GM21528 (cell line): ENCODE measurements at regions not wholly inside any gene's neighbourhood (a gene's known extent, or its start where the extent isn't known, plus 50 kb on each side); places are given as distances from the start of the nearest gene placed in this dataset.
"Not testable (repeated sequence)": the region's sequence is repeated elsewhere in the genome, so short reads cannot be mapped to it uniquely, and the experiment has no call there.

Source experiments
- ATAC-seq: cut with Tn5 transposase; IDR thresholded peaks from one replicate; pipeline ENCODE4 v1.9.1; 2021; ENCODE audit warnings: mild to moderate bottlenecking, moderate library complexity; ENCODE audit not compliant: unreplicated experiment, low FRiP score

DNA sequence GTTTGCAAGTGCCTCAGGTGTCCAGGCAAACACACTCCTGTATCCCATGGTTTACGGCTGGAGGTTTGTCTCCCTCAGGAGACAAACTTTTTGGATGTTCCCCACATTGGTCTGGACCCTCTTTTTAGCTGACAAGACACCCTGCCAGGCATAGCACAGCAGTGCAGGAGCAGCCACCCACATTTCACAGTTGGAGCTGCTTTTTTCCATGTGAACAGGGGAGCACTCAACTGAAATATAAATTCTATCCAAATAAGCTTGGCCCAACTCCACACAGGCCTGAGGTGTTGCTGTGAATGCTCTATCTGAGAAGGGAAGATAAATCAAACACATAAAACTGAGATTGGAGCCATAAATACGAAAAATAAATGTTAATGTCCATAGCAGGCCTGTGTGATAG is 501.3 kb upstream of the IL12A start:
- no peak for ATAC-seq

DNA sequence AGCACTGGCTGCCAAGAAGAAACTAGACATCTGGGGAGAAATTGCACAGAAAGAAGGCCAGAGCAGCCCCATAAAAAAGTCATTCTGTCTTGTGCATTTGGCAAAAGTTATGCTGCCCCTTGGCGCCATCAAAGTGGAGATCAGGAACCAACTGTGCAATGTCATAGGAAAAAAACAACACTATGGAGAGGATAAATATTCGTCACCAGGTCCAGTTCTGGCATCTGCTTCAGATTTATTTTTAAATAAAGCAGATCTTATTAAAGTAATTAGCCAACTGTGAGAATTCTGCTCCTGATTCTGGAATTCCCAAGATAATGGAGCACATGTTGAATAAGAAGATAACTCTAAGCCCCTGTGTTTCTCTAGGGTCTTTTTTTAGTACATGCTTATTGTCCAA is 500.0 kb upstream of the IL12A start:
- no peak for ATAC-seq

DNA sequence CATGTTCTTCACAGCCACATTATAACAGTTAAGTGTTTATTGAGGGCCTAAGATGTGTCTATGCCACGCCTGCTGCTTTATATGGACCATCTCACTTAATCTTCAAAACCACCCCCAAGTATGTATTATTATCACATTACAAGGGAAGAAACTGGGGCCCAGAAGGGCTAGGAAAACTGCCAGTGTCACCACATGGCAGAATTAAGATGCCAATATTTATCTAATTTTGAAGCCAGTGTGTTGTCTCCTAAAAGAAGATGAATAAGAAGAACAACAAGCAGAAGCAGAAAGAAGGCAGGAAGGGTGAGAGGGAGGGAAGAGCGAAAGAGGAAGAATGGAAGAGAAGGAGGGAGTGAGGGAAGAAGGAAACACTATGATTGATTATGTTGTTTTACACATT is 491.3 kb upstream of the IL12A start:
- ATAC-seq, result no peak

DNA sequence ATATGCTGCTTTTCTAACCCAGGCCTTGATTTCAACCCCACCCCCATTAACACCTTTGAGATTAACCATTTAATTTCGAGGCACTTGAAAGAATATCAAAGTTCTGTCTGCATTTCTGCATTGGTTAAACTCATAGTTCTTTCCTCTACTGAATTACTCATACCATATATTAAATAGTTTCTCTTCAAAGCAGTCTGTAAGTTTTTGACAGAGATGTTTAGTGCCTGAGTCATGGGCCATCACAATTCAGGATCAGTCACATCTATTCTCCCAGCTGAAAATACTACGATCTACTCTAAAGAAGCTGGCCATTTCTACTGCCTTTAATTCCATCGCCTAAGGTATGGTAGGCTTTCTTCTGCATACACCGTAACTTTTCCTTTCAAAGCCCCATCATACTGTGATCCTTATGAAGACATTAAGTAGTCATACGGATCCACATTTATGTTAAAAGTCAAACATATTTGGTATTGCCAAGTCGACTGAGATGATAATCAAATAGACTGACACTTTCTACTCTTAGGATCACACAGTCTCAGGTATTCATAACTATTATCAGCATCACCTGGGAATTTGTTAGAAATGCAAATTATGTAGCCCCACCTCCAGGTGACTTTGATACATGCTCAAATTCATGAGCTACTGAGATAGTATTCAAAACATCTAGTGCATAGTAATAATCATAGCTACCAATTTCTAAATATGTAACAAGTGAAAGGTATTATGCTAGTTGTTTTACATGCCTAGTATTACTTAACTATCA is 489.4 kb upstream of the IL12A start:
- ATAC-seq, result no peak

DNA sequence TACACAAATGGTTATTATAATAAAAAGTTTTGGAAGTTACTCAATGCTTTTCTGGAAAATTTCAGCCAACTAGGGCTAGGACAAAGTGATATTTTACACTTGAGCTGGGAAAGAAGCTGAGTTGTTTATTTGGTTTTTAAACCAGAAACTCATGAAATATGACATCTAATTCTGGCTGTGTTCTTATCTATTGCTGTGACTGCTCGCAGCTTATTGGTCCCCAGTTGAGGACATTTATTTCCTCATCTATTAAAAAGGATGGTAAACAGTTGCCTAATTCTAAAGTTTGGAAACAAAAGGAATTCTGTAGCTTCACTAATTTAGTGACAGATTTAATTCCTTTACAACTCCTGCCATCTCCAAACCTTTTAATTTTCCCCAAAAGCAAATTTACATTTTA is 487.6 kb upstream of the IL12A start:
- no peak for ATAC-seq

DNA sequence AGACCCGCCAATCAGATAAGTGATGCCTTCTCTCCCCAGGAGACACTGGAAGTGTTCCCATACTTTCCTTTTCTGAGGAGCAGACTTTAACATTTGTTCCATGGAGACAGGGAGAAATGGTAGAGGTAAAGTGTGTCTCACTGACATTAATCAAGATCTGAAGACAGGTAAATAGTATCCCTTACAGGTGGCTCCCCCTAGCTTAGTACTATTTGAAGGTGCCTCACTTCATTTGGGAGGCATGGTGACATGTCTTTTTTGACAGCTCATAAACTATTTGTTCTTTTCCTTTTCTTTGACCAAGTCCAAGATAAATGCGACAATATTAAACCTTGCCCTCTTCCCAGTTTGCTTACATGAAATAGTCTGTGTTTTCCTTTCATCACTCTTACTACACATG is 485.6 kb upstream of the IL12A start:
- ATAC-seq, result no peak

DNA sequence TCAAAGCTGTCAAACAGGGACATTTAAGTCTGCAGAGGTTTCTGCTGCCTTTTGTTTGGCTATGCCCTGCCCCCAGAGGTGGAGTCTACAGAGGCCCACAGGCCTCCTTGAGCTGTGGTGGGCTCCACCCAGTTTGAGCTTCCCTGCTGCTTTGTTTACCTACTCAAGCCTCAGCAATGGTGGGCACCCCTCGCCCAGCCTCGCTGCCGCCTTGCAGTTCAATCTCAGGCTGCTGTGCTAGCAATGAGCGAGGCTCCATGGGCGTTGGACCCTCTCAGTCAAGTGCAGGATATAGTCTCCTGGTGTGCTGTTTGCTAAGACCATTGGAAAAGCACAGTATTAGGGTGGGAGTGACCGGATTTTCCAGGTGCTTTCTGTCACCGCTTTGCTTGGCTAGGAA is 477.6 kb upstream of the IL12A start:
- ATAC-seq, result not testable (repeated sequence)

DNA sequence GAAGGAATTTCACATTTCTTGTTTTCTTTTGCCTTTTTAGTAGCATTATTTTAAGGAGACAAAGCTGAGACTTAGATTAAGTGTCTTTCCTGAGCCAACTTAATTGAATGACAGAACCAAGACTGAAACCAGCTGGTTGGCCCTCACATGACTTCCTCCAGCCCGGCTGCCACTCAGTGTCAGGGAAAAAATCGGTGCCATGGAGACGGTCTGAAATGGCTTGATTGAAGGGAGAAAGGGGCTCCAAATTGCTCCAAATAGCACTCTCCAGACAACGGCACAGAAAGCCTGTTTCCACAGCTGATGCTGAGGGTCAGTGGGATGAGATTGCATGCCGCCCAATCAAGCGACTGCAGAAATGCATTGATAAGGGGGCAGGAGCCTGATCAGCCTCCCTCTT is 475.2 kb upstream of the IL12A start:
- ATAC-seq, result no peak

DNA sequence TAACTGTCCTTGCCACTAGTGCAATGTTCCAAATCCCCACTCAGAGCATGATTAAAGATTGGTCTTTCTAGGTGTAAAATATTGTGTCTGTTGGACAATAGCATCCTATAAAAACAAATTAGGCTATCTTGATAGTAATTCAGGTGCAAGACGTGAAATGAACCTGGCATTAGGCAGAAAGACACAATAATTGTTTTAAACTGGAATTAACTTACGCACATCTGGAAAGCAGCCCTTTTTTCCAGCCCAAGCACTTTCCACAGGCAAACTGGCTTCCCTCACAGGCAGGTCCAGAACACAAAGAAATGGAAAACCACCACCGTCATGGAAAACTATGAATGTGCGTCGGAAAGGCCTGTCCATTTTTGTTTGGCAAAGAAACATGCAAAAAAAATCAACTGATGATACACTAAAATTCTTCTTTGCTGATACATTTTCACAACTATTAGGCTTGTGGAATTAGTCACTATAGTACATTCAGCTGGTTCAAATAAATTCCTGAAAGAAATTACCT is 474.7 kb upstream of the IL12A start:
- no peak for ATAC-seq

DNA sequence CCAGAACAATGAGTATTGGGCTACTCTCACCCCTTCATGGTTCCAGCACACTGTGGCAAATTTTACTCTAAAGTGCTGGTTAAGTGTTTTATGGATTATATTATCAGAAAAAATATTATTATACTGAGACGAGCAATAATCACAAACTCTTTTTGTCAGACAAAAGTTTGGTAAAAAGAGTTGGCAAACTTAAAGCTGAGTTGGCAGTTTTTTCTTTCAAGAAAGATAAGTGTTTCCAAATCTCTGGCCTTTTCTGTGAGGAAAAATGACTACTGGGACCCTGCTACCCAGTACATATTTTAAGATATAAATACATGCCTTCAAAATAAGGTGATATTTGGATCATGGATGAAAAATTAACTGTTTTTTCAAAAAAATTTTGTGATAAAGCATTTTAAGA is 471.5 kb upstream of the IL12A start:
- no peak for ATAC-seq

DNA sequence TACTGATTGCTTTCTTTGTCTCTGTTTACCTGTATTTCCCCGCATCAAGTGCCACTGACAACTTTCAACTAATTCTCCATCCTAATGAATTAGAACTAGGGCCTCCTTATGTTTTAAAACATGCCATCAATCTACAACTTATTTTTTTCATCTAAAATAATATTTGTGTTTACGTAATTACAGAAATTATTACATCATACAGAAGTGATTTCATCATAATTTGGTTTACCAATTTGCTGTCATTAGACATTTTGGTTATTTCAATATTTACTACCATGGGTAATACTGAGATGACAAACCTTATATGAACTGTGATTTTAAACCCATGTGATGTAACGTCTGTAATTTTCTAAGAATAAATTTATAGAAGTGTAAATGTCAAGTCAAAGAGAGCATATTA is 468.0 kb upstream of the IL12A start:
- no peak for ATAC-seq

DNA sequence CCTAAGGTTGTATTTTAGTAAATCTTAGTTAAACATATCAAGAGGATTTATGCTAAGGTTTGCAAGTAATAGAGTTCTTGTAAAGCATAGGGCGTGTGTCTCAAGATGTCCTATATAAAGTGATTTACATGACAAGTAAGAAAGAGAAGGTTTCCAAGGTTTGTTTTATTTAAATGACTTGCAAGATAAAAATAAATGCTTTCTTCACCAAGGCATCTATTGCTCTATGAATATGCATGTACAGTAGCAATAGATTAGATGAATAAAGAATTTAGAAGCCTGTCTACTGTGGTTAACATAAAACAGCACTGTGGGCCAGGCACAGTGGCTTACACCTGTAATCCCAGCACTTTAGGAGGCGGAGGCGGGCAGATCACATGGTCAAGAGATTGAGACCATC is 466.4 kb upstream of the IL12A start:
- no peak for ATAC-seq

DNA sequence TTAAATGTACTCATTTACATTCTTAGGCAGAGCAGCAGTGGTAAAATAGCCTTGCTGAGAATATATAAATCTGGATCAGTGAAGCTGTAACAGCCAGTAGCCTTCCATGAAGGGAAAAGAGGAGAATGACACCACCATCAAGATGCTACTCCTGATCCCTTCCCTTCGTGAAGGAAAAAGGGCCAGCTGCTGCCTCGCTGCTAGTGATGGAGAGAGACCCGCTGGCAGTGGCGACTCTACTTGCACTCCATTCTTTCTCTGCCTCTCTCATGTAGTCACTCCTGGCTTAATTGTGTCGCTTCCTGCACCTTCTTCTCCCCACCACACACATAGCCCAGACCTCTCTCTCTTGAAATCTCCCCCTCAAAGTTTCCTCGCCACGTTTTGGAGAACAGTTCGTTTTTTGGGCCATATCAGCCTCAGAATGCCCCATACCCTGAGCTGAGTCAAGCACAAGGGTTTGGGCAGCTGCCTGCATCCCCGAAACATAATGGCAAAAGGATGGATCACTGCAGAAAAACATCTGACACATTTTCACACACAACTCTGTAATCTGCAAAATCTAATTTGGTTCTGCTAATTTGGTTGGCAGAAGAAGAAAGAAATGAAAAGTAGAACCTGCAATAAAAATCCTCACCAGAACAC is 460.3 kb upstream of the IL12A start:
- ATAC-seq, result no peak

DNA sequence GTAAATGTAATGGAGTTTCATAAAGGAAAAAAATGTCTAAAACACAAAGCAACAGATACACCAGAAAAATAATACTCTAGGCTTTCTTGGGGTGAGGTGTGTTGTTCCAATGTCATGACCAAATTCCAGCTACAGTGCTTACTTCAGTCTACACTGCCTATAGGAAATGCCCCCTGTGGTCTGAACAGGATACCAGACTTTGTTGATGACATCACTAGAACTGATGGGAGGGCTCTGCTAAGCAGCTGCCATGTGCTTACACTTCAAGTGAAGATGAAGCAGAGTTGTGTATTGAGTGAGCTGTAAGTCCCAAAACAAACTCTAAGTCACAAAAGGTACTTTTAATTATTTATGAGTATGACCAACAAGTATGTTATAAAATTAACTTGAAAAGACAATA is 456.1 kb upstream of the IL12A start:
- no peak for ATAC-seq

DNA sequence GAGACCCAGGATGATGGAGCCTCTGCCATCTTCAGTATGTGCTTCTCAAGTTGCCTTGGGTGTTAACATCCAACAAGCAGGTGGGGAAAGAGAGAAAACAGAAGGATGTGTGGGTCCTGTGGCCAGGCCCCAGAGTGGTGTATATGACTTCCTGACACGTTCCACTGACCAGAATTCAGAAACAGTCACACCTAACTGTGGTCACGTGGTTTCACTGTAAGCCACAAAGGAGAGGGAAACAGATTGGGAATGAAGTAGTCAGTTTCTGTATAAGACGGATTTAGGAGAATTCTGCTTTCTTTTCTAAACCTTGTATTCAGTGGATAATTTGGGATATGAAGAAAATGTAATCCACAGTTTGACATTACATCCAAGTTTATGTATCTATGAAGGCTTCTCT is 454.1 kb upstream of the IL12A start:
- ATAC-seq, result no peak

DNA sequence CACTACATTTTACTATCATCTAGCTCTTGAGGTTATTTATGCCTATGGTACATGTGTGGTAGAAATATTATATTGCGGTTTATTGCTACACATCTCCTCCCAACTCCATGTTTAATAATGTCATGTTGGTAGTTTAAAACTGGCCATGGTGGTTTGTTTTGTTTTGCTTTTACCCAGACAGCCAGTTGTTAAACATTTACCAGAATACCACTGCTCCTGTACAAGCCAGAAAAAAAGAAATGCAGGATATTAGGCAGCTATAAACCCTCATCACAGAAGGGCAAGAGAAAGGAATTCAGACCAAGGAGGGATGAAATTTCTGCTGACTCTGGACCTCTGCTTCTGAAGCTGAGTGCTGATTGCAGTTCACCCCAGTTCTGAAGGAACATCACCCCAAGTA is 451.8 kb upstream of the IL12A start:
- no peak for ATAC-seq

DNA sequence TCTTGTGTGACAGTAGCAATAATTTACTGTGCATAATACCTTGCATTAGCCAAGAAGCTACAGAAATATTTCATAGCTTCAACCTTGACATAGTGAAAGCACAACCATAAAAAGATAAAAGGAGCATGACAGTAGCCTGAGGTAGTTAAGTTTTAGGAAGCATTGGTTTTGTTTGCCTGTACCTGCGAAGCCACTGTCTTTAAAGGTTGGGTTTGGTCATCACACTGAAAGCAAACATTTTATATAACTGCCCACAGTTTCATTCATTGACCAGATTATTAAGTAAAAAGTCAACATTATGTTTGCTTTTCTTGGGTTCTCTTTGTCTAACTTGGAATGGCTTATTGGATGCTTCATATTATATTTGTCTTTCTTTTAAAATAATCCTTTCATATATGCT is 450.1 kb upstream of the IL12A start:
- no peak for ATAC-seq

DNA sequence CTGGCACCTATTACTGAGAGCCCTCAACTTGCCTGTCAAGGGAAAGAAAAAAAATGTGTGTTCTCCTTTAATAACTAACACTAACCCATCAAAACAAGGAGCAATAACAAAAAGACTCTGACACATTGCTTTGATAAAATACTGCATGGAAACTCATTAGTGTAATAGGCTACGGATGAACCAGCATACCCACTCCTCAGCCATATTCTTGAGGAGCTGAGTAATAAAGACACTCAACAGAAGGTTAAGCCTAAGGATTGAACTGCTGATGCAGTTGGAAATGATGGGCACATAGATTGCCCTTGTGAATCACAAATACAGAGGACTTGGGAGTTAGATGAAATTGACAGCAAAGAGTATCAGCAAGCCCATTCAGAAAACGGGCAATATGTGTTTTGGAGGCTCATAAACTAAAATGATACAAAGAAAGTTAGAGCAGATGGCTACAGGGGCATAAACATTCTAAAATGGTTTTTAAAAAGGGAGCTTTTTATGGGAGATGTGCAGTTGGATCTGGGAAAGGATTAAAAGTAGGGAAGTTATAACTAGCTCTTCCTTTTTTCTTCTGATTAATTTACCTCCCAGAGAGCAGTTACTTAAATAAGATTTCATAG is 447.6 kb upstream of the IL12A start:
- no peak for ATAC-seq

DNA sequence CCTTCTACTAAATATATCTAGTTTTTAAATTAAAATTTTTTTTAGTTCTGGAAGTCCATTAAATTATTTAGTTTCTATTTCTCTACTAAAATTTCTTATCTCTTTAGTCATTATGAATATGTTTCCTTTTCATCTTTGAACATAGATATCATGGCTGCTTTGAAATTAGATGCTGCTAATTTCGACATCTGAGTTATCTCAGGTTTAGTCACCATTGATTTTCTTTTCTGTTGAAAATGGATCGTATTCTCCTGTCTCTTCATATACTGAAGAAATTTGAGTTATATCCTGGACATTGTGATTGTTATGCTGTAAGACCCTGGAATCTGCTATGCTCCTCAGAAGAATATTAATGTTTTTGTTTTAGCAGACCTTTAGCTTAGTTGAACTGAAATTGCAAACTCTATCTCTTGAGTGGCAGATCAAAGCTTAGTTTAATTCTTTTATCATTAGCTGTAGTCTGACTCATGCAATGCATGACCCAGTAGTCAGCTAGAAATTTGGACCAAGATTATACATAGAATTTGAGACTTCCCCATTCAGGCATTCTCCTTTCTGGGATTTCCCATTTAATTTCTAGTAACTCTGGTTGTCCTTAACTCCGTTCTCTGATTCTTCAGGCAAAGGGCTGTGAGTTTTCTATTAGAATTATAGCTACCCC is 439.8 kb upstream of the IL12A start:
- ATAC-seq, result no peak

DNA sequence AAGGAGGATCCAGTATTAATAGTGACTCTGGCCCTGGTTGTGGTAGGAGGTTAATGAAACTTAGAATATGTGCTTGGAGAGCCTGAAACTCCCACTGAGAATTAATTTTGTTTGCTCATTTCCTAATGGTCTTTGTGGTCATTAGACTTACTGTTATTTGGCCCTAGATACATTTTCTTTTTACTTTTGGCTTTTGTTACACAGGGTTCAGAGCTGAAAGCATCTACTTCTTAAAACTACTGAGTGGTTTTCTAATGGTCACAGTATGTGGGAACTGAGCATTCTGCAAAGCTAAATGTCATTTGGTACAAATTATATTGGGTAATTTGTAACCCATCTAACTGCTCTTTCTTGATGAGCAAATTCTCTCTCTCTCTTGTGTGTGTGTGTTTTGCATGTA is 433.4 kb upstream of the IL12A start:
- no peak for ATAC-seq

DNA sequence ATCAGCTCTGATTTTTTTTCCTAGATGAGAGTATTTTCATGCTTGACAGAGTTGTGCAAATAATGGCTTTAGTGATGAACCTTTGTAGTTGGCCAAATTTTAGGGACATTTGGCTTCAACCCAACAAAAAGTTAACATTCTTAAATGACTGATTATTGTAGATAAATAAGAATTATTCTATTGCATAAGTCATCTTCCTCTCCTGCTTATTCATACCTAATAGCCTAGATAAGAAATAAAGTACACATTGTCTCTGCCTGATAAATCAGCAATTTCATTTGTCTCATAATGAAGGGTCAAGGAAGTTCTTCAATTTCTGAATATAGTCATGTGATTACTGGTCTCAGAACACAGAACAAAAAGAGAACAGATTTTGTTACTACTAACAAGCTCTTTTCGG is 428.9 kb upstream of the IL12A start:
- no peak for ATAC-seq
